AG10803 (cell line): ENCODE measurements at regions not wholly inside any gene's neighbourhood (a gene's known extent, or its start where the extent isn't known, plus 50 kb on each side); places are given as distances from the start of the nearest gene placed in this dataset.

Experiments
- DNase-seq: peaks from one replicate; pipeline ENCODE4 v3.0.0; 2010; ENCODE audit warnings: low read depth
- H3K4me3 ChIP-seq: 2 replicates; pipeline ENCODE4 v1.5.1; 2011; ENCODE audit warnings: mild to moderate bottlenecking, low read length, control low read depth
- TF ChIP-seq, protein P1 (sequence below): conservative IDR thresholded peaks from 2 replicates; pipeline ENCODE4 v1.5.1; 2011; ENCODE audit warnings: mild to moderate bottlenecking, low read length, control low read depth, inconsistent platforms

DNA sequence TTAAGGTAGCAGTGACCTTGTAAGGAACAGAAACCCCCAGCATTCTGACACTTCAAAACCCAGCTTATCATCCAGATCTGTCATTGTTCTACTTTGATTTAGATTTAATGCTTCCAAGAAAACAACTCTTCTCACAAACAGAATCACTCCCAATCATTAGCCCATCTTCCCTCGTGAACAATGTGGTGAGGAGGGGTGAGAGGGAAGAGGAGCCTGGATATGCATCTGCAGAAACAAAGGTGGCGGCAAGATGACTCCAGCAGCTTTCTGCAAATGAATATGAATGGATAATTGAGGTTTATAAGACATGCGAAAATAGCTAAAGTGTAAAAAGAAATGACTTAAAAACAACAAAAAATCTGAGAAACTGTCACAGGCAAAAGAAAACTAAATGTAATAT is 859.9 kb upstream of the SLC10A2 start:
- no peak overlapping the region for H3K4me3 ChIP-seq
- TF ChIP-seq, protein P1, sequence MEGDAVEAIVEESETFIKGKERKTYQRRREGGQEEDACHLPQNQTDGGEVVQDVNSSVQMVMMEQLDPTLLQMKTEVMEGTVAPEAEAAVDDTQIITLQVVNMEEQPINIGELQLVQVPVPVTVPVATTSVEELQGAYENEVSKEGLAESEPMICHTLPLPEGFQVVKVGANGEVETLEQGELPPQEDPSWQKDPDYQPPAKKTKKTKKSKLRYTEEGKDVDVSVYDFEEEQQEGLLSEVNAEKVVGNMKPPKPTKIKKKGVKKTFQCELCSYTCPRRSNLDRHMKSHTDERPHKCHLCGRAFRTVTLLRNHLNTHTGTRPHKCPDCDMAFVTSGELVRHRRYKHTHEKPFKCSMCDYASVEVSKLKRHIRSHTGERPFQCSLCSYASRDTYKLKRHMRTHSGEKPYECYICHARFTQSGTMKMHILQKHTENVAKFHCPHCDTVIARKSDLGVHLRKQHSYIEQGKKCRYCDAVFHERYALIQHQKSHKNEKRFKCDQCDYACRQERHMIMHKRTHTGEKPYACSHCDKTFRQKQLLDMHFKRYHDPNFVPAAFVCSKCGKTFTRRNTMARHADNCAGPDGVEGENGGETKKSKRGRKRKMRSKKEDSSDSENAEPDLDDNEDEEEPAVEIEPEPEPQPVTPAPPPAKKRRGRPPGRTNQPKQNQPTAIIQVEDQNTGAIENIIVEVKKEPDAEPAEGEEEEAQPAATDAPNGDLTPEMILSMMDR = no peak
- no peak for DNase-seq

DNA sequence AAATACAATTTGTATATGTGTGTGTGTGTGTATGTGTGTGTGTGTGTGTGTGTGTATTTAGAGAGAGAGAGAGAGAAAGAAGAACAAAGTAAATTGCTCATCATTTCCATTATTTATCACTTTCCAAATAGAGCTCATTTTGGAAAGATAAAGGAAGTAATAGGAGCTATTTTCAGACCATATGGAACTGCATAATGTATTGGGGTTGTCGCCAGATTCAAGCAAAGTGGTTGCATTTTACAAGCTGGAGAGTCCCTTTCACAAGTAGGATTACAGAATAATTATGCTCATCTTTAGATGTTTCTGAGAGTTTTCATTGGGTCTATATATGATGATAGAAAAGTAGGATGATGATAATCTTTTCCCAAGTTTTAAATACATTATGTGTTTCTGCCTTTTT is 842.7 kb upstream of the SLC10A2 start:
- TF ChIP-seq, protein P1 = no peak
- H3K4me3 ChIP-seq = no peak overlapping the region
- no peak for DNase-seq

DNA sequence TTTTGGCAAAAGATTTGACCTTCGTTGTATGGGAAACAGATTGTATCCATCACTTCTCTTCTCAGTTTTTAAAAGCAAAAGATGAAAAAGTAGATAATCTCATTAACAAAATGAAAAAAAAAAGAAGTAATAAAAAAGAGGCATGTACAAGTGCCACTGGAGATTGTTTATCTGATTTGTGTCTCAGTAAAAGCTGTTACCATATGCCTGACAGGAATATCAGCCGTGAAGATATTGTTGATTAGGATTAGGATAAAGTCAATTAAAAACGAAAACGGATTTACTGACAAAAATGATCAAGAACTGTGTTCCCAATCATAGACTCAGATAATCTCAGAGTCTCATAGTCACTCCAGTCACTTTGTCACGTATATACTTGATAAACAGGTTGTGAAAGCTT is 842.1 kb upstream of the SLC10A2 start:
- TF ChIP-seq, protein P1 = no peak
- no peak for DNase-seq
- no peak overlapping the region for H3K4me3 ChIP-seq

DNA sequence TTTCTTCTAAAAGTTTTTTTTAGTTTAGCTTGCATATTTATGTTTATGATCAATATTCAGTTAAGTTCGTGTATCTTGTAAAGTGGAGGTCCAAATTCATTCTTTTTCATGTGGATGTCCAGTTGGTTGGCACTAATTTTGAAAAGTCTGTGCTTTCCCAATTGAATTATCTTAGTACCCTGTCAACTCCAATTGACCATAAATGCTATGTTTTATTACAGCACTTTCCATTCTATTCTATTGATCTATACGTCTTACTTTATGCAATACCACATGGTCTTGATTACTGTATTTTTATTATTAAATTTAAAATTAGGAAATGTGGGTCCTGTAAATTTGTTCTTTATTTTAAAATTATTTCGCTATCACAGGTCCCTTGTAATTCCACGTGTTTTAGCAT is 837.6 kb upstream of the SLC10A2 start:
- no peak for DNase-seq
- TF ChIP-seq, protein P1 = no peak
- no peak overlapping the region for H3K4me3 ChIP-seq

DNA sequence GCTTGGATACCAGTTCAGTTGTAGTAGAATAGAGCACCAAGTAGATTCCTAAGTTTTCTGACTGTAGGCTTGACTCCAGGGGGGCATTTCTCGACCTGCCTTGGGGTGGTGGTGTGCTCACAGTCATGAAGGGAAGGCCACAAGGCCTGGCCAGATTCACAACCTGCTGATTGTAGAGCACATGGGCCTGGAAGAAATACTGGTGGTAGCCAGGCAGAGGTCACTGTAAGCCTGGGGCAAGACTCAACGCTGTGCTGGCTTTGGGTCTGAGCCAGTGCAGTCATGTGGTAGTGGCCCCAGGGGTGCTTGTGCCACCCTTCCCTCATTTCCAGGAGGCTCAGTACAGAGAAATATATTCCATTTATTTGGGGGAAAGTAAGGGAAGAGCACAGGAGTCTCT is 832.3 kb upstream of the SLC10A2 start:
- TF ChIP-seq, protein P1 = no peak
- H3K4me3 ChIP-seq = no peak overlapping the region
- no peak for DNase-seq

DNA sequence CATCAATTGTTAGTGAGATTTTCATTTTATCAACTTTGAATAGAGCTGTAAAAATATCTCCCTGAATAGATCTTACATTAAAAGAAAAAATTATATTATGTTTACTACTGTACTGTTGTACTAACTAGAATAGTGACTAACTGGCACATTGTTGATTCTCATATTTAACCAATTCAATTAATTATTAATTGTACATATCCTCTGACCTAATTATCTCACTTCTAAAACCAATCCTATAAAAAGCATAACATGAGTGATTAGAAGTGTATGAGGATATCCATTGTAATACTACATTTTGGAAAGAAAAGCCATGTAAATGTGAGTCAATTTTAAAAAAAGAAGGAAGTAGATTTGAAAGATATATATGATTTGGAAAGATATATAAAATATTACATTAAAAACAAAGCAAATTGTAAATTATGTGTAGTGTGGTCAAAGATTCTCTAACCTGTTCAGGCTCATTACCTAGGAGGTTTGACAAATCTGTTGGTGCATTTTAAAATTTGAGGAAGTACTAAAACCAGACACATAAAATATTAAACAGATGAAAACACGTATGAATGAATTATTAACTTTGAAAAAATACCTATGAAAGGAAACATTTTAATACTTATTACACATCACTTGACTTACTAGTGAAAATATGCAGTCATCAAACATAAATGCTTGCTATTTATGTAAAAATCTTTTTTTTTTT is 829.8 kb upstream of the SLC10A2 start:
- TF ChIP-seq, protein P1 = no peak
- no peak overlapping the region for H3K4me3 ChIP-seq
- DNase-seq = no peak

DNA sequence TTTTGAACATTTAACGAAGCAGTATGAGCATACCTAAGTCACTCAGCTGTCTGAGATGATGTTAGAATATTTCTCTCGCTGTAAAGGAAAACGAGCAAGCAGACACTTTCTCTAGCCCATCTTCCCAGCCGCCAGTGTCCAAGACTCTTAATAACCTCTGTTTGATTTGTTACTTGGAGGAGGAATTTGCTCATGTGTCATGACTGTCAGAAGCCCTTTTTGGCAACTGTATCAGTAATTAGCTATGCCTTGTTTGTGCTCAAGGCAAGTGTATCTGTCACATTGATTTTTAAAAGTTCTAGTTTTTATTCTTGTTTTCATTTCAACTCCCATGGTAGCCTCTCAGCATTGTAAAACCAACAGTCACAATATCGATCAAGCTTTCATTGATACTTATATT is 828.4 kb upstream of the SLC10A2 start:
- TF ChIP-seq, protein P1 = no peak
- DNase-seq = no peak
- H3K4me3 ChIP-seq = no peak overlapping the region
